Trophoblast cell (in vitro differentiated cells and primary cell): ENCODE measurements at regions not wholly inside any gene's neighbourhood (a gene's known extent, or its start where the extent isn't known, plus 50 kb on each side); places are given as distances from the start of the nearest gene placed in this dataset.

Experiments
- DNase-seq, 2 donors: peaks; one replicate each; pipeline ENCODE4 v3.0.0-alpha.2; 2016
- H2AFZ ChIP-seq: 2 replicates; pipeline ENCODE4 v1.6.1; 2013; ENCODE audit warnings: low read length, moderate library complexity, mild to moderate bottlenecking; ENCODE audit not compliant: insufficient read depth, poor library complexity
- H2AK5ac ChIP-seq: 2 replicates; pipeline ENCODE4 v1.6.1; 2013; ENCODE audit warnings: mild to moderate bottlenecking, low read length
- H2BK120ac ChIP-seq: 2 replicates; pipeline ENCODE4 v1.6.1; 2013; ENCODE audit warnings: low read length, mild to moderate bottlenecking, moderate library complexity; ENCODE audit not compliant: insufficient read depth, poor library complexity
- H2BK12ac ChIP-seq: 2 replicates; pipeline ENCODE4 v1.6.1; 2013; ENCODE audit warnings: mild to moderate bottlenecking, low read length, moderate library complexity
- H2BK5ac ChIP-seq: 2 replicates; pipeline ENCODE4 v1.6.1; 2013; ENCODE audit warnings: low read length, low read depth, moderate library complexity, mild to moderate bottlenecking; ENCODE audit not compliant: poor library complexity
- H3K14ac ChIP-seq: 2 replicates; pipeline ENCODE4 v1.6.1; 2013; ENCODE audit warnings: mild to moderate bottlenecking, low read length
- H3K18ac ChIP-seq: 2 replicates; pipeline ENCODE4 v1.6.1; 2013; ENCODE audit warnings: mild to moderate bottlenecking, low read length
- H3K23ac ChIP-seq: 2 replicates; pipeline ENCODE4 v1.6.1; 2013; ENCODE audit warnings: low read length
- H3K27ac ChIP-seq: 2 replicates; pipeline ENCODE4 v1.5.1; 2013; ENCODE audit warnings: low read depth, mild to moderate bottlenecking, inconsistent platforms, low read length, moderate library complexity
- H3K27me3 ChIP-seq: 2 replicates; pipeline ENCODE4 v1.6.1; 2013; ENCODE audit warnings: inconsistent platforms, mild to moderate bottlenecking, low read length, moderate library complexity; ENCODE audit not compliant: insufficient read depth
- H3K36me3 ChIP-seq, 2 experiments: 1 replicate in 1 of 2; 2 replicates in 1 of 2; pipeline ENCODE4 v1.6.1; 2013; ENCODE audit warnings: low read length in 2 of 2, mild to moderate bottlenecking in 2 of 2, moderate library complexity in 1 of 2; ENCODE audit not compliant: insufficient read depth in 2 of 2, control insufficient read depth in 1 of 2
- H3K4ac ChIP-seq: 2 replicates; pipeline ENCODE4 v1.6.1; 2013; ENCODE audit warnings: low read depth, mild to moderate bottlenecking, low read length, moderate library complexity
- H3K4me1 ChIP-seq, 2 experiments: 1 replicate in 1 of 2; 2 replicates in 1 of 2; pipeline ENCODE4 v1.6.1; 2013; ENCODE audit warnings: low read length in 2 of 2, mild to moderate bottlenecking in 2 of 2, moderate library complexity in 1 of 2; ENCODE audit not compliant: insufficient read depth in 2 of 2, control insufficient read depth in 1 of 2
- H3K4me2 ChIP-seq: 2 replicates; pipeline ENCODE4 v1.6.1; 2013; ENCODE audit warnings: inconsistent platforms, mild to moderate bottlenecking, low read length, moderate library complexity
- H3K4me3 ChIP-seq: 2 replicates; pipeline ENCODE4 v1.5.1; 2013; ENCODE audit warnings: mild to moderate bottlenecking, low read depth, low read length, inconsistent platforms
- H3K79me1 ChIP-seq: one replicate; pipeline ENCODE4 v1.6.1; 2013; ENCODE audit warnings: low read length
- H3K79me2 ChIP-seq: 2 replicates; pipeline ENCODE4 v1.6.1; 2013; ENCODE audit warnings: low read length, mild to moderate bottlenecking; ENCODE audit not compliant: control insufficient read depth, insufficient read depth, poor library complexity
- H3K9ac ChIP-seq: 2 replicates; pipeline ENCODE4 v1.6.1; 2013; ENCODE audit warnings: mild to moderate bottlenecking, low read length
- H3K9me3 ChIP-seq: 2 replicates; pipeline ENCODE4 v1.6.1; 2013; ENCODE audit warnings: low read depth, mild to moderate bottlenecking, control low read depth, inconsistent platforms, low read length; ENCODE audit not compliant: insufficient read depth
- H4K12ac ChIP-seq: 2 replicates; pipeline ENCODE4 v1.6.1; 2013; ENCODE audit warnings: low read depth, mild to moderate bottlenecking, low read length, moderate library complexity
- H4K8ac ChIP-seq: 2 replicates; pipeline ENCODE4 v1.6.1; 2013; ENCODE audit warnings: low read depth, mild to moderate bottlenecking, low read length, moderate library complexity
- H4K91ac ChIP-seq: one replicate; pipeline ENCODE4 v1.6.1; 2013; ENCODE audit warnings: low read depth, mild to moderate bottlenecking, low read length, moderate library complexity
- WGBS: extraction: QIAGEN DNeasy Blood & Tissue Kit; methylation state at CpG from one replicate; pipeline ENCODE4 v1.1.7; 2013; ENCODE audit warnings: missing lambda C conversion rate; ENCODE audit not compliant: insufficient read length, insufficient coverage; ENCODE audit errors: extremely low coverage; 5-methylcytosine and 5-hydroxymethylcytosine counted together

DNA sequence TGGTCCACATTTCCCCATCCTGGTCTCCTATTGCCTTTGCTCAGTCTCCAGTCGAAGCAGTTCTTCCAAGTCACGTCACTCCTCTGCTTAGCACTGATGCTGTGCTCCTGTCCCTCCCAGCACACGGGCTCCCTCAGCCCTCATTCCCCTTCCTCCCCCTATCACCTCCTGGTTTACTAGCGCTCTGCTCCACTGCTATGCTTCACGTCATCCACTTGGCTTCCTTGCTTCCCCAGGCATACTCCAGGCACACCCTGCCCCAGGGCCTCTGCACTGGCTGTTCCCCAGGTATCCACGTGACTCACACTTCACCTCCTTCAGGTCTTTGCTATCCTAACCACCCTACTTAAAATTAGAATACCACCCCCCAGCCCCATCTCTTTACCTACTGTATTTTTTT is 269.3 kb downstream of the GLI2 start:
- Histone ChIP-seq H3K4ac (no peak overlapping the region), H3K4me2 (no peak overlapping the region), H3K9ac (no peak overlapping the region), H2AFZ (no peak overlapping the region), H2BK120ac (no peak overlapping the region), H3K27ac (no peak overlapping the region), H3K23ac (no peak overlapping the region), H4K91ac (no peak overlapping the region), H3K9me3 (no peaks in the 10 kb centered on the region), H3K4me1 (peaks cover 0 to 2% of the 10 kb centered on the region in 2 experiments), H3K14ac (no peak overlapping the region), H2BK12ac (no peak overlapping the region), H3K36me3 (no peaks in the 10 kb centered on the region), H2BK5ac (no peak overlapping the region), H3K4me3 (no peak overlapping the region), H4K12ac (no peak overlapping the region), H3K79me1 (no peaks in the 10 kb centered on the region), H4K8ac (no peak overlapping the region), H2AK5ac (no peak overlapping the region), H3K18ac (no peak overlapping the region), H3K79me2 (no peaks in the 10 kb centered on the region), H3K27me3 (no peaks in the 10 kb centered on the region)
- DNase-seq, result peak; percentile 30 to 32
- no CpG with 5 or more reads among the region's 6 CpGs for WGBS

DNA sequence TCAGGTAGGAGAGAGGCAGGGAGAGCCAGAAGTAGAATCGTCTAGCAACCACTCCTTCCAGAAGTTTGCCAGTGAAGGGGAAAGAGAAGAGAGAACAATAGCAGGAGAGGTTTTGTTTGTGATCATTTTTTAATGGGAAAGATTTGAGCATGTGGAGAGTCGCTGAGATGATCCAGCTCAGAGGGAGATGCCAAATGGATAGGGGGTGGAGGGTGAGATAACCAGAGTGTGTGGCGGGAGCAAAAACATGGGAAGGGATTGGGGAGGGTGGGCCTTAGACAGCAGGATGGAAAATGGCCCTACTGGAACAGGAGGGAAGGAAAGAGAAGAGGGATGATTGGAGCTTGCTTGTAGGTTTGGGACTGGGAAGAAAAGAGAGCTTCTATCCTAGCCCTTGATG is 269.8 kb downstream of the GLI2 start:
- Histone ChIP-seq H3K4ac (no peak overlapping the region), H4K91ac (no peak overlapping the region), H3K79me2 (no peaks in the 10 kb centered on the region), H2BK120ac (no peak overlapping the region), H3K27me3 (no peaks in the 10 kb centered on the region), H2BK12ac (no peak overlapping the region), H3K18ac (no peak overlapping the region), H3K36me3 (no peaks in the 10 kb centered on the region), H3K4me3 (no peak overlapping the region), H3K4me2 (no peak overlapping the region), H3K79me1 (no peaks in the 10 kb centered on the region), H4K8ac (no peak overlapping the region), H2BK5ac (no peak overlapping the region), H3K23ac (no peak overlapping the region), H3K4me1 (peaks cover 0 to 2% of the 10 kb centered on the region in 2 experiments), H2AFZ (no peak overlapping the region), H3K9ac (no peak overlapping the region), H2AK5ac (no peak overlapping the region), H4K12ac (no peak overlapping the region), H3K14ac (no peak overlapping the region), H3K27ac (no peak overlapping the region), H3K9me3 (no peaks in the 10 kb centered on the region)
- WGBS, result no CpG with 5 or more reads among the region's 3 CpGs
- no peak for DNase-seq

DNA sequence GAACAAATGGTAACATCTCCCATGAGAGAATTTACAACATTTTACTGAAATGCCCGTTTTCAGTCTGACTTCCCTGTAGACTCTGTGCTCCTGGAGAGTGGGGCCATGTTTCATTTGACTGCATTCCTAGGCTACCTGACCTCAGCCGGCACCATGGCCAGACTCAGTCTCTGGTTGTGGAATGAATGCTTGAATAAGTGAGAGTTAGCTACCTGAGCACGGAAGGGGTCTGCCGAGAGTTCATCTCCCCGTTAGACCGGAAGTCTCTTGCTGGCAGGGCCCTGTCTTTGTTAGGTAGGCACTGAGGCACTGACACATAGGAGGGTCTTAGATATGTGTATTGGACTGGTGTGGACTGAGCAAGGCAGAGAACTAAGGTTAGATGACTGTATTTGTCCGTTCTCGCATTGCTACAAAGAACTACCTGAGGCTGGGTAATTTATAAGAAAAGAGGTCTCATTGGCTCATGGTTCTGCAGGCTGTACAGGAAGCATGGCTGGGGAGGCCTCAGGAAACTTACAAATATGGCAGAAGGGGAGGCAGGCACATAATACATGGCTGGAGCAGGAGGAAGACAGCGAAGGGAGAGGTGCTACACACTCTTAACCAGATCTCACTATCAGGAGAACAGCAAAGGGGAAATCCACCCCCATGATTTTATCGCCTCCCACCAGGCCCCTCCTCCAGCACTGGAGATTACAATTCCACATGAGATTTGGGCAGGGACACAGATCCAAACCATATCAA is 271.2 kb downstream of the GLI2 start:
- no CpG with 5 or more reads among the region's 10 CpGs for WGBS
- Histone ChIP-seq H3K18ac (no peak overlapping the region), H2AK5ac (no peak overlapping the region)

DNA sequence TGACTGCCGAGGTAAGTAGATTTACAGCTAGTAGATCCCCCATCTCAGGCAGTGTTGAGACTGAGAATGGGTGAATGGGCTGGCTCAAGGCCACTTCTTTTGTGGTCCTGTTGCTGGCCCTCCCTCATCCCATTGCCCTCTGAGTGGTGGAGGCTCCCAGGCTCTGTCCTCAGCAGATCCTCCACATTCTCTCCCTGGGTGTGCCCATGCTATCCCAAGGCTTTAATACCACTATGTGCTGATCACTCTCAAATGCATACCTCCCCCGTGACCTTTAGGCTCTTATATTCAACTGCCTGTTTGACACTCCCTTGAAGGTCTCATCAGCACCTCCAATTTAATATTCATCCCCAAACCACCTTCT is 271.8 kb downstream of the GLI2 start:
- WGBS, result no CpG with 5 or more reads among the region's 2 CpGs
- Histone ChIP-seq H2BK5ac (no peak overlapping the region), H3K4ac (no peak overlapping the region), H3K27me3 (no peaks in the 10 kb centered on the region), H4K91ac (no peak overlapping the region), H3K18ac (no peak overlapping the region), H3K4me1 (peaks cover 0 to 2% of the 10 kb centered on the region in 2 experiments), H3K4me2 (no peak overlapping the region), H2BK12ac (no peak overlapping the region), H4K8ac (no peak overlapping the region), H4K12ac (no peak overlapping the region), H3K36me3 (no peaks in the 10 kb centered on the region), H3K9ac (no peak overlapping the region), H3K27ac (no peak overlapping the region), H3K79me1 (no peaks in the 10 kb centered on the region), H3K4me3 (no peak overlapping the region), H3K9me3 (no peaks in the 10 kb centered on the region), H2AFZ (no peak overlapping the region), H3K23ac (no peak overlapping the region), H2AK5ac (no peak overlapping the region), H3K14ac (no peak overlapping the region), H2BK120ac (no peak overlapping the region), H3K79me2 (no peaks in the 10 kb centered on the region)
- no peak for DNase-seq

More for the DNA sequence above, 271.2 kb downstream of the GLI2 start:
- Histone ChIP-seq H3K27me3 (no peaks in the 10 kb centered on the region), H2BK12ac (no peak overlapping the region), H3K36me3 (no peaks in the 10 kb centered on the region), H3K23ac (no peak overlapping the region), H4K8ac (no peak overlapping the region), H3K79me1 (no peaks in the 10 kb centered on the region), H3K27ac (no peak overlapping the region), H4K91ac (no peak overlapping the region), H3K4me3 (no peak overlapping the region), H3K4ac (no peak overlapping the region), H3K9me3 (no peaks in the 10 kb centered on the region), H3K14ac (no peak overlapping the region), H3K4me2 (no peak overlapping the region), H3K79me2 (no peaks in the 10 kb centered on the region), H2BK120ac (no peak overlapping the region), H2BK5ac (no peak overlapping the region), H2AFZ (no peak overlapping the region), H3K9ac (no peak overlapping the region), H4K12ac (no peak overlapping the region), H3K4me1 (peaks cover 0 to 2% of the 10 kb centered on the region in 2 experiments)
- DNase-seq, result no peak
